HepG2 (cell line): ENCODE measurements at regions not wholly inside any gene's neighbourhood (a gene's known extent, or its start where the extent isn't known, plus 50 kb on each side); places are given as distances from the start of the nearest gene placed in this dataset.

Experiments used
- HDAC6 ChIP-seq: fragments of 200-600 bp; sonication (generic); IDR thresholded peaks from 2 replicates; pipeline ENCODE4 v1.7.0; 2017; ENCODE audit warnings: mild to moderate bottlenecking, antibody characterized with exemption, low read length, low read depth
- MXI1 ChIP-seq: IDR thresholded peaks from 3 replicates; pipeline ENCODE4 v1.6.1; 2012; ENCODE audit warnings: low read depth, low read length, inconsistent platforms, borderline replicate concordance
- ZFX ChIP-seq: sonication (generic); formaldehyde crosslinking; IDR thresholded peaks from 2 replicates; pipeline ENCODE4 v1.4.0; 2020; ENCODE audit warnings: mild to moderate bottlenecking, low read depth, missing genetic modification reagents, moderate library complexity
- ZNF460 ChIP-seq: sonication (generic); formaldehyde crosslinking; IDR thresholded peaks from 2 replicates; pipeline ENCODE4 v1.5.1; 2020; ENCODE audit warnings: missing genetic modification reagents, mild to moderate bottlenecking, borderline replicate concordance
- TF ChIP-seq, protein P1 (sequence below): sonication (generic); formaldehyde crosslinking; IDR thresholded peaks from 2 replicates; pipeline ENCODE4 v1.5.0; 2020; ENCODE audit warnings: mild to moderate bottlenecking, missing genetic modification reagents, moderate library complexity
- TF ChIP-seq, protein P2 (sequence below): sonication (generic); formaldehyde crosslinking; IDR thresholded peaks from 2 replicates; pipeline ENCODE4 v1.4.0; 2020; ENCODE audit warnings: missing genetic modification reagents
- TF ChIP-seq, protein P3 (sequence below): sonication (generic); formaldehyde crosslinking; IDR thresholded peaks from 2 replicates; pipeline ENCODE4 v1.4.0; 2020; ENCODE audit warnings: missing genetic modification reagents, mild to moderate bottlenecking, borderline replicate concordance

DNA sequence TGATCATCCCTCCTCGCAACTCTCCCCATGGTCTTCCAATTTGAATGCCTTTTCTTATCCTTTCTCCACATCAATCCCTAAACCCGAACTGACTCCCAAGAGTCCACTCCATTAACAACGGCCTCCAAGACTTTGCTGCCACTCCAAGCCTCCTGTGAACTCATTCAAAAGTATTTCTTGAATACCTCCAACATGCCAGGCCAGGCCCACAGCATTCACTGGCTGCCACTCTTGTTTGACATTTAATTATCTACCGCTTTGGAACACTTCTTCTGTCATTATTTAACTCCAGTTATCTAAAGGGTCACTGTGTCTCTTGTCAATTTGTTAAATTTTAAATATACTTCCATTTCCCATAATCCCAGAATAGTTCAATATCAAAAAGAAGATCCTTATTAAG lies 378.9 kb downstream of the EFNA5 start:
- TF ChIP-seq, protein P1, sequence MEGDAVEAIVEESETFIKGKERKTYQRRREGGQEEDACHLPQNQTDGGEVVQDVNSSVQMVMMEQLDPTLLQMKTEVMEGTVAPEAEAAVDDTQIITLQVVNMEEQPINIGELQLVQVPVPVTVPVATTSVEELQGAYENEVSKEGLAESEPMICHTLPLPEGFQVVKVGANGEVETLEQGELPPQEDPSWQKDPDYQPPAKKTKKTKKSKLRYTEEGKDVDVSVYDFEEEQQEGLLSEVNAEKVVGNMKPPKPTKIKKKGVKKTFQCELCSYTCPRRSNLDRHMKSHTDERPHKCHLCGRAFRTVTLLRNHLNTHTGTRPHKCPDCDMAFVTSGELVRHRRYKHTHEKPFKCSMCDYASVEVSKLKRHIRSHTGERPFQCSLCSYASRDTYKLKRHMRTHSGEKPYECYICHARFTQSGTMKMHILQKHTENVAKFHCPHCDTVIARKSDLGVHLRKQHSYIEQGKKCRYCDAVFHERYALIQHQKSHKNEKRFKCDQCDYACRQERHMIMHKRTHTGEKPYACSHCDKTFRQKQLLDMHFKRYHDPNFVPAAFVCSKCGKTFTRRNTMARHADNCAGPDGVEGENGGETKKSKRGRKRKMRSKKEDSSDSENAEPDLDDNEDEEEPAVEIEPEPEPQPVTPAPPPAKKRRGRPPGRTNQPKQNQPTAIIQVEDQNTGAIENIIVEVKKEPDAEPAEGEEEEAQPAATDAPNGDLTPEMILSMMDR: no peak
- TF ChIP-seq ZNF460 (CRISPR knock-in tag) (no peak), HDAC6 (no peak), ZFX (CRISPR knock-in tag) (no peak), MXI1 (no peak)
- TF ChIP-seq, protein P2, sequence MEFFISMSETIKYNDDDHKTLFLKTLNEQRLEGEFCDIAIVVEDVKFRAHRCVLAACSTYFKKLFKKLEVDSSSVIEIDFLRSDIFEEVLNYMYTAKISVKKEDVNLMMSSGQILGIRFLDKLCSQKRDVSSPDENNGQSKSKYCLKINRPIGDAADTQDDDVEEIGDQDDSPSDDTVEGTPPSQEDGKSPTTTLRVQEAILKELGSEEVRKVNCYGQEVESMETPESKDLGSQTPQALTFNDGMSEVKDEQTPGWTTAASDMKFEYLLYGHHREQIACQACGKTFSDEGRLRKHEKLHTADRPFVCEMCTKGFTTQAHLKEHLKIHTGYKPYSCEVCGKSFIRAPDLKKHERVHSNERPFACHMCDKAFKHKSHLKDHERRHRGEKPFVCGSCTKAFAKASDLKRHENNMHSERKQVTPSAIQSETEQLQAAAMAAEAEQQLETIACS: no peak
- TF ChIP-seq, protein P3, sequence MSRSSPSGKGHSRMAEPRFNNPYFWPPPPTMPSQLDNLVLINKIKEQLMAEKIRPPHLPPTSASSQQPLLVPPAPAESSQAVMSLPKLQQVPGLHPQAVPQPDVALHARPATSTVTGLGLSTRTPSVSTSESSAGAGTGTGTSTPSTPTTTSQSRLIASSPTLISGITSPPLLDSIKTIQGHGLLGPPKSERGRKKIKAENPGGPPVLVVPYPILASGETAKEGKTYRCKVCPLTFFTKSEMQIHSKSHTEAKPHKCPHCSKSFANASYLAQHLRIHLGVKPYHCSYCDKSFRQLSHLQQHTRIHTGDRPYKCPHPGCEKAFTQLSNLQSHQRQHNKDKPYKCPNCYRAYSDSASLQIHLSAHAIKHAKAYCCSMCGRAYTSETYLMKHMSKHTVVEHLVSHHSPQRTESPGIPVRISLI (CRISPR knock-in tag): no peak
